ENCODE measurements at regions not wholly inside any gene's neighbourhood (a gene's known extent, or its start where the extent isn't known, plus 50 kb on each side); places are given as distances from the start of the nearest gene placed in this dataset.
"Not testable (repeated sequence)": the region's sequence is repeated elsewhere in the genome, so short reads cannot be mapped to it uniquely, and the experiment has no call there.

- Histone ChIP-seq H3K4me1 (no peaks in the 10 kb centered on the region), H3K27me3 (no peaks in the 10 kb centered on the region), H3K9me3 (peaks cover 0 to under 1% (median 0%) of the 10 kb centered on the region in 4 donors), H3K27ac (no peak overlapping the region), H3K4me3 (no peak overlapping the region), H3K36me3 (no peaks in the 10 kb centered on the region)
- no peak for DNase-seq (ENCODE audit: low spot score in 2 of 2)
- TF ChIP-seq EP300 (IDR thresholded peaks at IDR 0.05): no peak
- TF ChIP-seq POLR2A (IDR thresholded peaks at IDR 0.05): no peak
- no peak for TF ChIP-seq CTCF (IDR thresholded peaks at IDR 0.05)
- WGBS, 2 donors: 90 to 94% methylated on average over 1 of the region's 1 CpG
Measured at GRCh38 chr13:18978447-18978846, 203.2 kb downstream of the TUBA3C start.

GRCh38 chr13:18977857-18978256, 203.8 kb downstream of the TUBA3C start:
- no peak overlapping the region for H3K4me3 ChIP-seq
- 61 to 70% methylated on average over 5 of the region's 5 CpGs for WGBS, 2 donors
- H3K27ac ChIP-seq: no peak overlapping the region
- no peak for TF ChIP-seq POLR2A (IDR thresholded peaks at IDR 0.05)
- no peak for TF ChIP-seq EP300 (IDR thresholded peaks at IDR 0.05)
- TF ChIP-seq CTCF (IDR thresholded peaks at IDR 0.05): no peak
- H3K36me3 ChIP-seq: no peaks in the 10 kb centered on the region
- no peaks in the 10 kb centered on the region for H3K9me3 ChIP-seq
- DNase-seq (ENCODE audit: low spot score in 2 of 2): no peak
- no peaks in the 10 kb centered on the region for H3K4me1 ChIP-seq
- no peaks in the 10 kb centered on the region for H3K27me3 ChIP-seq

GRCh38 chr13:18971576-18972219, 209.9 kb downstream of the TUBA3C start:
- no peak for TF ChIP-seq EP300 (IDR thresholded peaks at IDR 0.05)
- no peak for TF ChIP-seq CTCF (IDR thresholded peaks at IDR 0.05)
- no peak for TF ChIP-seq POLR2A (IDR thresholded peaks at IDR 0.05)
- Histone ChIP-seq H3K27me3 (no peaks in the 10 kb centered on the region), H3K27ac (no peak overlapping the region), H3K4me3 (no peak overlapping the region), H3K4me1 (no peaks in the 10 kb centered on the region), H3K36me3 (no peaks in the 10 kb centered on the region), H3K9me3 (no peaks in the 10 kb centered on the region)
- DNase-seq (ENCODE audit: low spot score in 2 of 2): no peak
- 61 to 64% methylated on average over 4 of the region's 4 CpGs for WGBS, 2 donors

- TF ChIP-seq CTCF (IDR thresholded peaks at IDR 0.05) (no peak), POLR2A (IDR thresholded peaks at IDR 0.05) (no peak), EP300 (IDR thresholded peaks at IDR 0.05) (no peak)
- Histone ChIP-seq H3K4me3 (no peak overlapping the region), H3K4me1 (no peaks in the 10 kb centered on the region), H3K27me3 (no peaks in the 10 kb centered on the region), H3K27ac (no peak overlapping the region), H3K9me3 (peaks cover 0 to 7% (median 0%) of the 10 kb centered on the region in 4 donors), H3K36me3 (no peaks in the 10 kb centered on the region)
- WGBS, 2 donors: 73 to 80% methylated on average over 14 of the region's 14 CpGs
- no peak for DNase-seq (ENCODE audit: low spot score in 2 of 2)
Measured at GRCh38 chr13:18965347-18965855, 216.2 kb downstream of the TUBA3C start.

- Histone ChIP-seq H3K4me1 (no peaks in the 10 kb centered on the region), H3K9me3 (peaks cover 0 to 10% (median 0%) of the 10 kb centered on the region in 4 donors), H3K36me3 (no peaks in the 10 kb centered on the region), H3K4me3 (no peak overlapping the region), H3K27me3 (no peaks in the 10 kb centered on the region), H3K27ac (no peak overlapping the region)
- 74 to 78% methylated on average over 5 to 11 of the region's 11 CpGs for WGBS, 2 donors
- TF ChIP-seq CTCF (IDR thresholded peaks at IDR 0.05) (no peak), POLR2A (IDR thresholded peaks at IDR 0.05) (no peak), EP300 (IDR thresholded peaks at IDR 0.05) (no peak)
- DNase-seq (ENCODE audit: low spot score in 2 of 2): no peak
Measured at GRCh38 chr13:18964942-18965341, 216.7 kb downstream of the TUBA3C start.

- H3K27ac ChIP-seq; DNase-seq (ENCODE audit: low spot score in 2 of 2); H3K36me3 ChIP-seq; H3K4me3 ChIP-seq; H3K27me3 ChIP-seq; H3K4me1 ChIP-seq: not testable (repeated sequence)
- WGBS, 2 donors: 64 to 68% methylated on average over 7 to 8 of the region's 10 CpGs
- H3K9me3 ChIP-seq: peaks cover 0 to 23% (median 0%) of the 10 kb centered on the region in 4 donors
Measured at GRCh38 chr13:18963684-18964083, 217.9 kb downstream of the TUBA3C start.

Measured in tibial nerve (tissue), 4 donors.